ENCODE measurements at regions not wholly inside any gene's neighbourhood (a gene's known extent, or its start where the extent isn't known, plus 50 kb on each side); places are given as distances from the start of the nearest gene placed in this dataset.

DNA sequence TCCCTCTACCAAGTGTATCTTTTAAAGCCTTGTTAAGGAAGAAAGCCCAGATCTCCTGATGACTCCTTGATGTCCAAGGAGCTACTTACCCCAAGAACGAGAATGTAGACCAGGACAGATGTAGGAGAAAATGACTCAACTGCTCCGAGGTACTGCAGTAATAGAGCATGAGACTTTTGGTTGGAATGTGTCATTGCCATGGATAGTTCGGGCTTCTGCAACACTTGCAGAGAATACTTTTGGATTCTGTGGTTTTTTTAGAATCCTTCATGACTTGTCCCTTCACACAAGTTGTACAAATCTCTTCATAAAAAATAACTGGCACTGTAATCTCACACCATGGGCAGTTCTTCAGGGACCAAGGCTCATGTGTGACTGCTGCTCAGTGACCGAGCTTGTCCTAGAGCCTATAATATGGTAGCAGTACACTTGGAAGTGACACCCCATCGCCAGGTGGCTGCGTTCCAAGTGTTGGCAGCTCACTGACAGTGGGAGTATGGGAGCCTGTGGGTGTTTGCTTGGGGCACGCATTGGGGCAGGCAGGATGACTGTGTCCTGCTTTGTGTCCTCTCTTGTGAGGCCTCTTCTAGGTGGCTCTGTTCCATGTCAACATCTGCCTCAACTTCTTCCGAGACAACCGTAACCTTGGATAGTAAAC lies 87.9 kb upstream of the WDR1 start:
- no peak overlapping the region for H3K9ac ChIP-seq (ENCODE audit: low read depth, low read length)
- no peaks in the 10 kb centered on the region for H3K4me1 ChIP-seq (ENCODE audit: insufficient read depth, low read length)
- H3K4me3 ChIP-seq (ENCODE audit: low read depth in 1 of 2, low read length in 2 of 2): no peak overlapping the region

GRCh38 chr4:10203851-10204250 lies 87.3 kb upstream of the WDR1 start:
- no peak overlapping the region for H3K27ac ChIP-seq (ENCODE audit: low read length)
- no peaks in the 10 kb centered on the region for H3K79me2 ChIP-seq (ENCODE audit: insufficient read depth, low read length)
- no peak overlapping the region for H3K9ac ChIP-seq (ENCODE audit: low read depth, low read length)
- no peak for TF ChIP-seq EZH2 (IDR thresholded peaks at IDR 0.05; ENCODE audit: borderline replicate concordance, low read depth, low read length, severe bottlenecking)
- TF ChIP-seq, protein P1, sequence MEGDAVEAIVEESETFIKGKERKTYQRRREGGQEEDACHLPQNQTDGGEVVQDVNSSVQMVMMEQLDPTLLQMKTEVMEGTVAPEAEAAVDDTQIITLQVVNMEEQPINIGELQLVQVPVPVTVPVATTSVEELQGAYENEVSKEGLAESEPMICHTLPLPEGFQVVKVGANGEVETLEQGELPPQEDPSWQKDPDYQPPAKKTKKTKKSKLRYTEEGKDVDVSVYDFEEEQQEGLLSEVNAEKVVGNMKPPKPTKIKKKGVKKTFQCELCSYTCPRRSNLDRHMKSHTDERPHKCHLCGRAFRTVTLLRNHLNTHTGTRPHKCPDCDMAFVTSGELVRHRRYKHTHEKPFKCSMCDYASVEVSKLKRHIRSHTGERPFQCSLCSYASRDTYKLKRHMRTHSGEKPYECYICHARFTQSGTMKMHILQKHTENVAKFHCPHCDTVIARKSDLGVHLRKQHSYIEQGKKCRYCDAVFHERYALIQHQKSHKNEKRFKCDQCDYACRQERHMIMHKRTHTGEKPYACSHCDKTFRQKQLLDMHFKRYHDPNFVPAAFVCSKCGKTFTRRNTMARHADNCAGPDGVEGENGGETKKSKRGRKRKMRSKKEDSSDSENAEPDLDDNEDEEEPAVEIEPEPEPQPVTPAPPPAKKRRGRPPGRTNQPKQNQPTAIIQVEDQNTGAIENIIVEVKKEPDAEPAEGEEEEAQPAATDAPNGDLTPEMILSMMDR (IDR thresholded peaks at IDR 0.05; ENCODE audit: borderline replicate concordance, extremely low read depth, low read length, poor library complexity, severe bottlenecking): no peak
- no peaks in the 10 kb centered on the region for H4K20me1 ChIP-seq (ENCODE audit: insufficient read depth, low read length)
- H3K4me3 ChIP-seq (ENCODE audit: low read depth in 1 of 2, low read length in 2 of 2): no peak overlapping the region
- H3K9me3 ChIP-seq (ENCODE audit: insufficient read depth, low read length, severe bottlenecking): no peaks in the 10 kb centered on the region
- no peaks in the 10 kb centered on the region for H3K27me3 ChIP-seq (ENCODE audit: insufficient read depth, low read length, poor library complexity)
- no peak for ATAC-seq (ENCODE audit: insufficient read depth, low read depth)
- no peaks in the 10 kb centered on the region for H3K36me3 ChIP-seq (ENCODE audit: insufficient read depth, low read length)
- H2AFZ ChIP-seq (ENCODE audit: low read depth, low read length): no peak overlapping the region
- DNase-seq: no peak
- no peaks in the 10 kb centered on the region for H3K4me1 ChIP-seq (ENCODE audit: insufficient read depth, low read length)
- no peak overlapping the region for H3K4me2 ChIP-seq (ENCODE audit: insufficient read depth, low read length)

More for the DNA sequence above, 87.9 kb upstream of the WDR1 start:
- Histone ChIP-seq H3K9me3 (ENCODE audit: insufficient read depth, low read length, severe bottlenecking) (no peaks in the 10 kb centered on the region), H3K27ac (ENCODE audit: low read length) (no peak overlapping the region), H3K79me2 (ENCODE audit: insufficient read depth, low read length) (no peaks in the 10 kb centered on the region), H3K27me3 (ENCODE audit: insufficient read depth, low read length, poor library complexity) (no peaks in the 10 kb centered on the region), H3K4me2 (ENCODE audit: insufficient read depth, low read length) (no peak overlapping the region), H2AFZ (ENCODE audit: low read depth, low read length) (no peak overlapping the region), H3K36me3 (ENCODE audit: insufficient read depth, low read length) (no peaks in the 10 kb centered on the region), H4K20me1 (ENCODE audit: insufficient read depth, low read length) (no peaks in the 10 kb centered on the region)
- DNase-seq (no peak), ATAC-seq (ENCODE audit: insufficient read depth, low read depth) (no peak)
- TF ChIP-seq EZH2 (IDR thresholded peaks at IDR 0.05; ENCODE audit: borderline replicate concordance, low read depth, low read length, severe bottlenecking): no peak
- TF ChIP-seq, protein P1 (IDR thresholded peaks at IDR 0.05; ENCODE audit: borderline replicate concordance, extremely low read depth, low read length, poor library complexity, severe bottlenecking): no peak

- ATAC-seq (ENCODE audit: insufficient read depth, low read depth): no peak
- H3K4me3 ChIP-seq (ENCODE audit: low read depth in 1 of 2, low read length in 2 of 2): no peak overlapping the region
- TF ChIP-seq, protein P1 (IDR thresholded peaks at IDR 0.05; ENCODE audit: borderline replicate concordance, extremely low read depth, low read length, poor library complexity, severe bottlenecking): no peak
- no peak for TF ChIP-seq EZH2 (IDR thresholded peaks at IDR 0.05; ENCODE audit: borderline replicate concordance, low read depth, low read length, severe bottlenecking)
- no peaks in the 10 kb centered on the region for H3K79me2 ChIP-seq (ENCODE audit: insufficient read depth, low read length)
- no peak overlapping the region for H3K9ac ChIP-seq (ENCODE audit: low read depth, low read length)
- no peaks in the 10 kb centered on the region for H4K20me1 ChIP-seq (ENCODE audit: insufficient read depth, low read length)
- H3K9me3 ChIP-seq (ENCODE audit: insufficient read depth, low read length, severe bottlenecking): no peaks in the 10 kb centered on the region
- DNase-seq: no peak
- no peaks in the 10 kb centered on the region for H3K4me1 ChIP-seq (ENCODE audit: insufficient read depth, low read length)
- no peak overlapping the region for H2AFZ ChIP-seq (ENCODE audit: low read depth, low read length)
- H3K27ac ChIP-seq (ENCODE audit: low read length): no peak overlapping the region
- no peak overlapping the region for H3K4me2 ChIP-seq (ENCODE audit: insufficient read depth, low read length)
- H3K27me3 ChIP-seq (ENCODE audit: insufficient read depth, low read length, poor library complexity): no peaks in the 10 kb centered on the region
- no peaks in the 10 kb centered on the region for H3K36me3 ChIP-seq (ENCODE audit: insufficient read depth, low read length)
These were observed 85.0 kb upstream of the WDR1 start for GRCh38 chr4:10201381-10202223.

All from DND-41 (cell line).